ENCODE measurements at regions not wholly inside any gene's neighbourhood (a gene's known extent, or its start where the extent isn't known, plus 50 kb on each side); places are given as distances from the start of the nearest gene placed in this dataset.

DNA sequence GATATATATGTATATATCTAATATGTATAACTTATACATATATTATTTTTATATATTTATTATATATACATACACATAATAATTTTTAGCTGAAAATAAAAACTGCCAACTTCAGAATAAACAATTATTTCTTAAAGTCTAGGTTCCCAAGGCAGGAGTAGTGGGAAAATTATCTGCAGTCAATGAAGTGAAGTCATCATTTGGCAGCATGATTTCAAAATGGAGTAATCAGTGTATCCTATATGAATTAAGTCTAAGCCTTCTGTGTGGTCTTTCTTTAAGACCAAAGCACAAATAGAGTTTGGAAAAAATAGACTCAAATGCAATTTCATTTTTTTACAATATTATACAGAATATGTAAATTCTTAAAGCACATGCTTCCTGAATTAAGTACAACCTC, 251.0 kb downstream of the SAMD5 start:
- TF ChIP-seq POLR2A (IDR thresholded peaks at IDR 0.05; ENCODE audit: low read length) (no peak), GATA1 (IDR thresholded peaks at IDR 0.05; ENCODE audit: low read depth, low read length) (no peak)
